IPS DF 6.9 (cell line): ENCODE measurements at regions not wholly inside any gene's neighbourhood (a gene's known extent, or its start where the extent isn't known, plus 50 kb on each side); places are given as distances from the start of the nearest gene placed in this dataset.

Source experiments
- DNase-seq: peaks from one replicate; pipeline ENCODE4 v3.0.0-alpha.2; 2013; ENCODE audit warnings: low read depth, low spot score
- H3K27ac ChIP-seq: one replicate; pipeline ENCODE4 v1.5.1; 2013; ENCODE audit warnings: low read length, control low read depth
- H3K27me3 ChIP-seq: 2 replicates; pipeline ENCODE4 v1.6.1; 2013; ENCODE audit warnings: mild to moderate bottlenecking, low read length; ENCODE audit not compliant: control insufficient read depth, insufficient read depth
- H3K36me3 ChIP-seq: 2 replicates; pipeline ENCODE4 v1.6.1; 2013; ENCODE audit warnings: low read length; ENCODE audit not compliant: control insufficient read depth, insufficient read depth
- H3K4me1 ChIP-seq: 2 replicates; pipeline ENCODE4 v1.6.1; 2013; ENCODE audit warnings: low read length; ENCODE audit not compliant: control insufficient read depth, insufficient read depth
- H3K4me3 ChIP-seq: 2 replicates; pipeline ENCODE4 v1.5.1; 2013; ENCODE audit warnings: mild to moderate bottlenecking, low read length
- H3K9me3 ChIP-seq: 2 replicates; pipeline ENCODE4 v1.6.1; 2013; ENCODE audit warnings: low read length, inconsistent platforms; ENCODE audit not compliant: control insufficient read depth, insufficient read depth
- WGBS: extraction: QIAGEN DNeasy Blood & Tissue Kit; methylation state at CpG from one replicate; pipeline ENCODE4 v1.1.7; 2013; ENCODE audit warnings: mixed read lengths, missing lambda C conversion rate; ENCODE audit not compliant: insufficient read length, insufficient coverage; 5-methylcytosine and 5-hydroxymethylcytosine counted together

GRCh38 chr13:73673931-73674330 is 460.3 kb downstream of the KLF12 start:
- Histone ChIP-seq H3K27ac (no peak overlapping the region), H3K36me3 (no peaks in the 10 kb centered on the region), H3K4me1 (no peaks in the 10 kb centered on the region; the same call in 1 of the 2 replicates), H3K27me3 (no peaks in the 10 kb centered on the region), H3K4me3 (no peak overlapping the region), H3K9me3 (no peaks in the 10 kb centered on the region)
- WGBS = no CpG with 5 or more reads among the region's 11 CpGs
- DNase-seq = no peak

- DNase-seq = no peak
- Histone ChIP-seq H3K4me3 (no peak overlapping the region), H3K9me3 (no peaks in the 10 kb centered on the region), H3K36me3 (no peaks in the 10 kb centered on the region), H3K4me1 (no peaks in the 10 kb centered on the region; the same call in 1 of the 2 replicates), H3K27ac (no peak overlapping the region), H3K27me3 (no peaks in the 10 kb centered on the region)
- no CpG with 5 or more reads among the region's 3 CpGs for WGBS
Observed at GRCh38 chr13:73672492-73672891, 461.7 kb downstream of the KLF12 start.

- Histone ChIP-seq H3K9me3 (no peaks in the 10 kb centered on the region), H3K4me3 (no peak overlapping the region), H3K27me3 (no peaks in the 10 kb centered on the region), H3K4me1 (no peaks in the 10 kb centered on the region; the same call in 1 of the 2 replicates), H3K36me3 (no peaks in the 10 kb centered on the region), H3K27ac (no peak overlapping the region)
- no peak for DNase-seq
- WGBS = no CpG with 5 or more reads among the region's 5 CpGs
Observed at GRCh38 chr13:73671732-73672131, 462.5 kb downstream of the KLF12 start.

- no peak overlapping the region for H3K4me3 ChIP-seq
- H3K27ac ChIP-seq = no peak overlapping the region
- no CpG with 5 or more reads among the region's 2 CpGs for WGBS
- DNase-seq = no peak
- no peaks in the 10 kb centered on the region for H3K9me3 ChIP-seq
- no peaks in the 10 kb centered on the region; the same call in 1 of the 2 replicates for H3K4me1 ChIP-seq
- H3K27me3 ChIP-seq = no peaks in the 10 kb centered on the region
- no peaks in the 10 kb centered on the region for H3K36me3 ChIP-seq
Observed at GRCh38 chr13:73671011-73671410, 463.2 kb downstream of the KLF12 start.

- Histone ChIP-seq H3K27me3 (no peaks in the 10 kb centered on the region), H3K27ac (no peak overlapping the region), H3K4me3 (no peak overlapping the region), H3K4me1 (no peaks in the 10 kb centered on the region), H3K36me3 (no peaks in the 10 kb centered on the region), H3K9me3 (no peaks in the 10 kb centered on the region; the same call in 1 of the 2 replicates)
- WGBS = no CpG with 5 or more reads among the region's 3 CpGs
- DNase-seq = no peak
Observed at GRCh38 chr13:73667756-73668155, 466.4 kb downstream of the KLF12 start.

GRCh38 chr13:73665261-73665660 is 468.9 kb downstream of the KLF12 start:
- Histone ChIP-seq H3K9me3 (no peaks in the 10 kb centered on the region; the same call in 1 of the 2 replicates), H3K36me3 (no peaks in the 10 kb centered on the region), H3K27ac (no peak overlapping the region), H3K4me1 (no peaks in the 10 kb centered on the region), H3K27me3 (no peaks in the 10 kb centered on the region), H3K4me3 (no peak overlapping the region)
- no peak for DNase-seq
- WGBS = no CpG with 5 or more reads among the region's 2 CpGs

GRCh38 chr13:73664851-73665250 is 469.4 kb downstream of the KLF12 start:
- no peaks in the 10 kb centered on the region for H3K36me3 ChIP-seq
- WGBS = no CpG with 5 or more reads among the region's 4 CpGs

GRCh38 chr13:73662833-73663232 is 471.4 kb downstream of the KLF12 start:
- Histone ChIP-seq H3K27ac (no peak overlapping the region), H3K4me3 (no peak overlapping the region), H3K9me3 (no peaks in the 10 kb centered on the region; the same call in 1 of the 2 replicates), H3K27me3 (no peaks in the 10 kb centered on the region), H3K36me3 (no peaks in the 10 kb centered on the region), H3K4me1 (no peaks in the 10 kb centered on the region)
- DNase-seq = no peak
- no CpG with 5 or more reads among the region's 8 CpGs for WGBS

More at GRCh38 chr13:73664851-73665250, 469.4 kb downstream of the KLF12 start:
- Histone ChIP-seq H3K27me3 (no peaks in the 10 kb centered on the region), H3K4me3 (no peak overlapping the region), H3K4me1 (no peaks in the 10 kb centered on the region), H3K27ac (no peak overlapping the region), H3K9me3 (no peaks in the 10 kb centered on the region; the same call in 1 of the 2 replicates)
- no peak for DNase-seq

GRCh38 chr13:73661687-73662425 is 472.3 kb downstream of the KLF12 start:
- no peak for DNase-seq
- Histone ChIP-seq H3K27me3 (no peaks in the 10 kb centered on the region), H3K4me1 (no peaks in the 10 kb centered on the region), H3K27ac (no peak overlapping the region), H3K36me3 (no peaks in the 10 kb centered on the region), H3K4me3 (no peak overlapping the region), H3K9me3 (no peaks in the 10 kb centered on the region; the same call in 1 of the 2 replicates)
- WGBS = no CpG with 5 or more reads among the region's 19 CpGs

- Histone ChIP-seq H3K4me3 (no peak overlapping the region), H3K9me3 (no peaks in the 10 kb centered on the region; the same call in 1 of the 2 replicates), H3K36me3 (no peaks in the 10 kb centered on the region), H3K27me3 (no peaks in the 10 kb centered on the region), H3K27ac (no peak overlapping the region), H3K4me1 (no peaks in the 10 kb centered on the region)
- WGBS = no CpG with 5 or more reads among the region's 10 CpGs
- DNase-seq = no peak
Observed at GRCh38 chr13:73661066-73661465, 473.1 kb downstream of the KLF12 start.

GRCh38 chr13:73658639-73659038 is 475.6 kb downstream of the KLF12 start:
- no peak for DNase-seq
- Histone ChIP-seq H3K27ac (no peak overlapping the region), H3K4me3 (no peak overlapping the region), H3K36me3 (no peaks in the 10 kb centered on the region), H3K9me3 (no peaks in the 10 kb centered on the region; the same call in 1 of the 2 replicates), H3K27me3 (no peaks in the 10 kb centered on the region), H3K4me1 (no peaks in the 10 kb centered on the region)
